ENCODE measurements at regions not wholly inside any gene's neighbourhood (a gene's known extent, or its start where the extent isn't known, plus 50 kb on each side); places are given as distances from the start of the nearest gene placed in this dataset.

DNA sequence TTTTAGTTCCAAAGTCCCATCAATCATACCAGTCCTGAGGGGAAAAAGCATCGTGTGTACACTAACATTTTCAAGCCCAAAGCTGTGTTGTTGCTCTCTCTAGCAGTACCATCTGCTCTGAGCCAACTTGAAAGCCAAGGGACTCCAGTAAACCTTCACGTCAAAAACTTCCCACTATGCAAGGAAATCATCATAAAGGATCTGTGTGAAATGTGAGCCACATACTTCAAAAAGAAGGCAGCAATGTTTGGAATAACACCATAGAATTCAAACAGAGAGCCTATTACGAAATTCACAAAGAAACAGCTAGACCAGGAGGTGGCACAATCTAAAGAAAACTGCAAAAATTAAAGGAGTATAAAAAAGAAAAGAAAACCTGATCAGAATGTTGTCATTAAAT is 399.8 kb upstream of the EPHA7 start:
- in situ Hi-C loops (cut with HindIII; ENCODE audit: low pct_unique_long_range_greater_than_20kb, low sequenced_read_pairs), result no loop called here
- DNase-seq (ENCODE audit: low read depth, low spot score), result no peak

DNA sequence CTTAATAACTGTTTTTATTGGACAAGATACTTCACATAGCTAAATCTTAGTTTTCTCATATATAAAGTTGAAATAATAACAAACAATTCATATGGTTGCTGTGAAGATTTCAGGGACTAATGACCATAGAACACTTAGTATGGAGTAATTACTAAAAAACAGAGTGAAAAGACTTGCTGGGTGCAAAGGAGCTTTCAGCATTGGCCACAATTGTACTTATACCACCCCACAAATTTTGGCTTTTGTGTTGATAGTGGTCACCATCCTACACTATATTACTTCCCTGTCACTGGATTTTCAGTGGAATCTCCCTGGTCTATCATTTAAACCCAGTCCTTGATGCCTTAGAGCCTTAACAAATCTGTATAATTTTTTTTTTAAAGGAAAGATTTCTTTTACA is 398.6 kb upstream of the EPHA7 start:
- no peak for DNase-seq (ENCODE audit: low read depth, low spot score)
- in situ Hi-C loops (cut with HindIII; ENCODE audit: low pct_unique_long_range_greater_than_20kb, low sequenced_read_pairs), result no loop called here

DNA sequence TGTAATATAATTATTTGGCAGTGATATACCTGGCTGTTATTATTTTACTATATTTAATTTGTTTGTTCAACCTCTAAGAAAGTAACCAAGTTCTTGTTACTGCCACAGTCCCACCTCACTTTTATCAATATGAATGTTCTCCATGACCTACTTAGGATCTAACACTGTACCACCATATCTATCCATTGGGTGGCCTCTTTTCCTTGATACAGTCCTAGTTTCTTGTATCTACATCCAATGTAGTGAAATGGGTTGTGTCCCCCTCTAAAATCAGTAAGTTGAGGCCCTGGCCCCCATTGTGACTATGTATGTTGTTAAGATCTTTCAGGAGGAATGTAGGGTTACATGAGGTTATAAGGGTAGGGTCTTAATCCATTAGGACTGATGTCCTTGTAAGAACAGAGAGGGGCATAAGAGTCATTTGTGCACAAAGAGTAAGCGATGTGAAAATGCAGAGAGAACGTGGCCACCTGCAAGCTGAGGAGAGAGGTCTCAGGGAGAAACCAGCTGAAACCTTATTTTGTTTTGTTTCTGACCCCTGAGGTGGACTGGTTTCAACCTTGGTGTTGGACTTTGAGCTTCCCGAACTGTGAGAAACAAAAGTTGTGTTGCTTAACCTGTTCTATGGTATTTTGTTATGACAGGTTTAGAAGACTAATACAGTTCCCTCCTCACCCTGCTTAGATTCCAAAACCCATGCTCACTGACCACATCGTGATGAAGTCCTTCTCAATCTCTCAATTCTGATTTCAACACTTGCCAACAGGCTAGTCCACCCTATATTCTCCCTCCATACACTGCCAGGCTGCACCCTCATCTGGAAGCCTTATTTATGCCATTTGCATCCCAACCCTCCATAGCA is 387.3 kb upstream of the EPHA7 start:
- in situ Hi-C loops (cut with HindIII; ENCODE audit: low pct_unique_long_range_greater_than_20kb, low sequenced_read_pairs), result no loop called here
- DNase-seq (ENCODE audit: low read depth, low spot score), result no peak

DNA sequence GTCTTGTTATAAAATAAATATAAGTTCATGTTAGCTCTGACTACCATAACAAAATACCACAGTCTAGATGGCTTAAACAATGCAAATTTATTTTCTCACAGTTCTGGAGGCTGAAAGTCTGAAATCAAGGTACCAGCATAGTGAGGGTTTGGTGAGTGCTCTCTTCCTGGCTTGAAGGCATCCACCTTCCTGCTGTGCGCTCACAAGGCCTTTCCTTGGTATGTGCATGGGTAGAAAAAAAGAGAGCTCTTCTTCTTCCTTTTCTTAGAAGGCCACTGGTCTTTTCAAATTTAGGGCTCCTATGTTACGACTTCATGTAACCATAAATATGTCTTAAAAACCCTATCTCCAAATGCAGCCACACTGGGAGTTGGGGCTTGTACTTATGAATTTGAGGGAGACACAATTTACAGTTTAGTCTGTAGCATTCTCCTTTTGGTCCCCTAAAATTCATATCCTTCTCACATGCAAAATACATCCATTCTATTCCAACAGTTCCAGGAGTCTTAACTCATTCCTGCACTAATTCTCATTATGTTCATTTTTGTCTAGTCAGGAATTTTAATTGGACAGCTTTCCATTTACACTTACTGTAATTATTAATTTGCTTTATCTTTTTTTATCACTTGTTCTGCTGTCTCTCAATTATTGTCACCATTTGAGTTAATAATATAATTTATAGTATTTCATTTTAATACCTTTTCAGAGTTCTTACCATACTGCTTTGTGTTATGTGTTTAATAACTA is 381.9 kb upstream of the EPHA7 start:
- no peak for DNase-seq (ENCODE audit: low read depth, low spot score)
- in situ Hi-C loops (cut with HindIII; ENCODE audit: low pct_unique_long_range_greater_than_20kb, low sequenced_read_pairs), result no loop called here

DNA sequence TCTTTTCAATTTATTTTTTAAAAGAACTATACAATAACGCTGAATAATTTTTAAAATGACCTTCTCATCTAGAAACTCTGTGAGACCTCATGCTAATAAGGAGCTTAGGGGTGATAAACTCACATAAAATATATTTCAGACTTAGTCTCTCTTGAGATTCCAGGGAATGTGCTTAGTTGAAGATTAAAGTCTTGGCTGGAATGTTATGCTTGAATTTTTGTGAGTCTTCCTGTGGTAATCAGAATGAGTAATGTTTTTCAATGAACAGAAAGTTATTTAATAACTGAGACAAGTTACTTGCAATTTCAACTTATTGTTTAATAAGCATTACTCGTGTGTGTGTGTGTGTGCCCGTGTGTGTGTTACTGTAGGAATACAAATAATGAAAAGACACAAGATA is 379.9 kb upstream of the EPHA7 start:
- DNase-seq (ENCODE audit: low read depth, low spot score), result no peak

DNA sequence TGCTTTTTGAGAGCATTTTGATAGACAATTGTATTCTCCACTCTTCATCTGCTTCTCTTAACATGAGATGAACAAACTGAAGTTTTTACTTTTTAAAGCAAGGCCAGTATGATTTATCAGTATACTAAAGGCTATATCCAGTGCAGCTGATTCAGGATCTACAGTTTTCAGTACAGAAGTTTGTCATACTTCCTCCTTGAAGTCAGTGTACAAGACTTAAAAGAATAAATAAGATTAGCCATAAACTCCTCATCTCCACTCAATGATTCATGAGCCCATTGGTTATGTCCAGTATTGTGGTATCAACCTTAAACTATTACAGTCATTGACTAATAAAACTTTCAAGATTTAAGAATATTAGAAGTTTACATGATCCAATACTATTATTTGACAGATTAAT is 374.8 kb upstream of the EPHA7 start:
- in situ Hi-C loops (cut with HindIII; ENCODE audit: low pct_unique_long_range_greater_than_20kb, low sequenced_read_pairs), result no loop called here
- DNase-seq (ENCODE audit: low read depth, low spot score), result no peak

More for the DNA sequence above, 379.9 kb upstream of the EPHA7 start:
- in situ Hi-C loops (cut with HindIII; ENCODE audit: low pct_unique_long_range_greater_than_20kb, low sequenced_read_pairs), result no loop called here

DNA sequence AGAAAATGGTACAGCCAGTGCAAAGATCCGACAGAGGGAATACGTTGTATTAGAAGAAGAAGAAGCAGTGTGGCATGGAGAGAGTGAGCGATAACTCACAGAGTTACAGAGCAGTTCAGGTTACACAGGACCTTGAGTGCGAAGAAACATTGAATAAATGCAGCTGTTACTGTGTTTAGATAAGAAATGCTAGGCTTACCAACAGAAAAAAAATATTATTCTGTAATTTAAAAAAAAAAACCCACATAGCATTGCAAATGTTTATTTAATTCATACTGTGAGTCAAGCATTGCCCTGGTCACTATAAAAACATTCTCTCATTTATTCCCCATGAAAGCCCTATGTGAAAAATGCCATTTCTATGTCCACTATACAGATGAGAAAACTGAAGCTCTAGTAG is 373.4 kb upstream of the EPHA7 start:
- DNase-seq (ENCODE audit: low read depth, low spot score), result no peak
- in situ Hi-C loops (cut with HindIII; ENCODE audit: low pct_unique_long_range_greater_than_20kb, low sequenced_read_pairs), result no loop called here

DNA sequence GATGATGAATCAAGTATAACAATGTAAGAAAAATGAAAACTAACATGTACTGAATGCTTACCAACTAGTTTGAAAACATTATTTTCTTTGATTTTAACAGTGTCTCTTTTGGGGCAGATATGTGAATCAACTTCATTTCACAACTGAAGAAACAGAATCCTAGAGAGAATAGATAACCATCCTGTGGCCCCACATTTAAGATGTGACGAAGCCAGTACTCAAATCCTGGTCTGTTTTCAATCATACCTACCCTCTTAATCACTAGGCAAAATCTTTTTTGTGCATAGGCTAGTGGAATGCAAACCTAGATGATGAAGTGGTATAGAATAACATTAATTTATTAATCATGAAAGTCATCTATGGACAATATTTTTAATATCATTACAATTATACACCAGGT is 371.6 kb upstream of the EPHA7 start:
- in situ Hi-C loops (cut with HindIII; ENCODE audit: low pct_unique_long_range_greater_than_20kb, low sequenced_read_pairs), result no loop called here
- DNase-seq (ENCODE audit: low read depth, low spot score), result no peak

DNA sequence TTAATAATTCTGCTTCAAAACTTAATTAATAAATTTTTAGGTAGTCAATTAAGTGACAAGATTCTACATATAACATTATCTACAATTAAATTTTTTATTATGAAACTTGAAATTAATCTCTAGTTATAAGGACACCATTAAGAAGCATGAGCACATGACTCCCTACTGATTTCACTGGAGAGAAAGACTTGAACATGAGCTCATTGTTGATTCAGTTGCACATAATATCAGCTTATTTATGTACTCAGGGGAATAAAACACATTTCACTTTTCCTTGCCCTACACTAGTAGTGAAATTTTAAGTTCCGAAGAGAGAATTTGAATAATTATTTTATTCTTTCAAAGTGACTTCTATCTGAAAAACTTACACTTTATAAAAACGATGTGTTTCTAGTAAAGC is 370.2 kb upstream of the EPHA7 start:
- peak; percentile 2 for DNase-seq (ENCODE audit: low read depth, low spot score)
- in situ Hi-C loops (cut with HindIII; ENCODE audit: low pct_unique_long_range_greater_than_20kb, low sequenced_read_pairs), result no loop called here

DNA sequence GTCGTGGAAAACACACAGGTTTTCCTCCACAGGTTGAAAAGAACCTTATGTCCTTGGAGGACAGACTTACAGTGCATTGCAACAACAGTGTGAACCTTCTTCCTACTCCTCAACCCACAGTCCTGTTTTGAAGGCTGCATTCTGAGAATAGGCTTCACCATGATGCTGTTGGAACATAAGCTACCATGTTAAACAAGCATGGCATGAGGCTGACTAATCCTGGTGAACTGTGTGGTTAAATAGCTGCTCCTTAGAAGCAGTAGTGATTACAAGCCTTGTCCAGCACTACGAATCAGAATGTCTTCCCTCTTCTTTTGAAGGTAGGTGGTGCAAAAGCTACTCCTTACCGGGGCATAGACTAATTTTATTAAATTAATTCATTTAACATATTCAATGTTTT is 368.5 kb upstream of the EPHA7 start:
- no peak for DNase-seq (ENCODE audit: low read depth, low spot score)
- in situ Hi-C loops (cut with HindIII; ENCODE audit: low pct_unique_long_range_greater_than_20kb, low sequenced_read_pairs), result no loop called here

DNA sequence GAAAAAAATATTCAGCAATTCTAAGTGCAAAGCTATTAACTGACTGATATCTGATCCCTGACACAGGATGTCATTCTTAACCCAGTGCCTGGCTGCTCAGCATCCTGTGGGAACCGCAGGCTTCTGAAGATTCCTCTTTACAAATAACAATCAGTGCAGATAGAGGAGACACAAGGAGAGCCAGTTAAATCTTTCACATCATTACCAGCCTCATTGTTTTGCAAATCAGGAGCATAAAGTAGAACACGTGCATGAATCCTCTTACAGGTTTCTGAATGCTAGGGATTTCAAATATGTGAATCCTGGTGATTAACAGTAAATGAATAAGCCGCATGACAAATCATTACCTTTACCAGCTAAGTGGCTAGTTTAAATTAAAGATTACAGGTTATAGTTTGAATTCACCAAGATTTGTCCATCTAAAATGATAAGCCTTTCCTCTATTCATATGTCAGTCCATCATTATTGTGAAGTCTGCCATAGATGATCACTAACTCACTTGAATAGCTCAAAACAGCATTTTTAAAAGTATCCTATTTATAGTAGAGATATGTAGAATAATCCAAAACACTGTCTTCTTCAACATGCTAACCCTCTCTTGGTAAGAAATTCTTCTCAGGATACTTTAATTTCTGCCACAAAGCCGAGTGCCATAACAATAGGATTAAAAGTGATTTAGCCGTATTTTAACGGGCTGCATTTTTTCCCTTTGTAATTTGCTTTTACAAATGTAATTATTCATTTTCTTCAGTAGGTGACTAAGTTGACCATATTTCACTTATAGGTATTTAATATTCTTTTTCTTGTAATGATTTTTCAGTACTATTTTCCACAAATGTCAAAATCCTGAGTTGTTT is 367.3 kb upstream of the EPHA7 start:
- in situ Hi-C loops (cut with HindIII; ENCODE audit: low pct_unique_long_range_greater_than_20kb, low sequenced_read_pairs), result no loop called here
- DNase-seq (ENCODE audit: low read depth, low spot score), result peak; percentile 22

DNA sequence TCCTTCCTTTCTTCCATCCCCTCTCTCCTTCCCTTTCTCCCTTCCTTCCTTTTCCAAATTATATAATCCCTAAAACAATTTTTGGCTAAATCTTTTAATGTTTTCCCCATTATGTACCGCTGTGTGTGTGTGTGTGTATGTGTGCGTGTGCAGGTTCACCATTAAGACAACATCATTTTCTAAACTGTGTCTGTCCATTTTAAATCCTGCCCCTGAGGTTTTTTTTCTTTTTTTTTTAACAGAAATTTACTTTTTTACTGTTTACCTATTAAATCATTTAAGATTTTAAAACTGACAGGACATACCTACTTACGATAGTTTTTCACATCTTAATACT is 366.3 kb upstream of the EPHA7 start:
- in situ Hi-C loops (cut with HindIII; ENCODE audit: low pct_unique_long_range_greater_than_20kb, low sequenced_read_pairs), result no loop called here

DNA sequence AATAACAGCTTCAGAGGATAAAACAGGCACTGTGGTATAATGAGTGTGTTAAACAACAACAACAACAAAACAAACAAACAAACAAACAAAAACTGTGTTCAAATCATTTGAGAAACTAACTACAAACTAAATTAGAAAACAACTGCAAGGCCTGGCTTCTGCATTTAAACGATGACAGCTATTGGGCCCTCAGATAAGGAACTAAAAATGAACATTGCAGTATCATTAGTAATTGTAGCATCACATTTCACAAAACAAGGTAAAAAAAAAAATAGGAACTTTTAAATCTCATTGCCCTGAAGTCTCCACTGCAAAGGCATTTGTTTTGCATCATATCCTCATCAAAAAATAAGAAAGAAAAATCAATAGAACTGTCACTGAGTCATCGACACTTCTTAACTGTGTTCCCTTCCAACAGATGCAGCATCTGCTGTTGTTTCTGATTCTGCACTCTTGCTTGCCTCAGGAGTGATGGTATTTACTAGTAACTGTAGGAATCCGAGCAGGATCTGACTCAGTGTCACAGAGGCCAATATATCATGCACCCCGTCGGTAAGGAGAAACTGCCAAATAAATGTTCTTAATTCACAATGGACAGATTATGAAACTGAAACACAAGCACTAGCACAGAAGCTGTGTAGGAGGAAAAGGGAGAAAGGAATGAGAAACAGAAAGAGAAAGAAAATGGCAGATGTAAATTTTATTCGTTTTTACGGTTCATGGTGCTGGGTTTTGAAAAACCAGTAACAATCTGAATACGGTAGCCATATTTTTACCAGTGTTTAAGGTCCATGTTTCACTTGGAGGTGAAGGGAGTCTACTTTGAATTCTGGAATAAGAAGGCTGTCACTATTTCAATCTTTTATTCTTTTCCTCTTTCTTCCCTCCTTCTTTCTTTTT is 365.7 kb upstream of the EPHA7 start:
- peak; percentile 45 for DNase-seq (ENCODE audit: low read depth, low spot score)
- in situ Hi-C loops (cut with HindIII; ENCODE audit: low pct_unique_long_range_greater_than_20kb, low sequenced_read_pairs), result no loop called here

More for the DNA sequence above, 366.3 kb upstream of the EPHA7 start:
- DNase-seq (ENCODE audit: low read depth, low spot score), result no peak

DNA sequence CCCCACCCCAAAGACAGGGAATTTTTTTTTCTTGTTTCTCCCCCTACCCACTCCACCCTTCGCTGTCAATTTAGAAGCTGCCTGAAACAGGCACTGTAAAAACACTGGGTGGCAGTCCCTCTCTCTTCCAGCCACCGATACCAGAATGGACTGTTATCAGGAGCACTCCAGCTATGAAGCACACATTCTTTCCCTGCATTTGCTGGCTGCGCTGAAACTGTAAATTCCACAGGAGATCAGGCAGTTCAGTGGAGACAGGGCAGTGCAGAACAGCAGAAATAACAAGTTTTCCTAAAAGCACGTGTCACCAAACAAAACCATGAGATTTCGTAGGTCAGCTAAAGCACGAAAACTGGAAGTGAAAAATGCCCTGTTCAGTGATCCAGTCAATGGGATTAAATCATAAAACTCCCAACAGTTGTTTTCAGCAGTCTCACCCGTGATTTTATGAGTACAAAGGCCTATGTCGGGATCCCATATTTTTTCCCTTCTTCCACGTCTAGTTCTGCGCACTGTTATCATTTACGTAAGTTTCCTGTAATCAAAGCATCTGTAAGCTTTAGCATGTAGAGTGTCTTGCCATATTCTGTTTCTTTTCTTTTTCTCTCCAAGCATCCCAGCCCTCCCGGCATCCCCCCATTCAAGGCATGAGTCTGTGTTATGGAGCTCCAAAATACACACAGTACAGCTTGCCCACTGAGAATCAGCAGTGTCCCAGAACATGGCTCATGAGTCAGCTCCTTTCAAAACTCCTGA is 359.9 kb upstream of the EPHA7 start:
- peak; percentile 28 for DNase-seq (ENCODE audit: low read depth, low spot score)
- in situ Hi-C loops (cut with HindIII; ENCODE audit: low pct_unique_long_range_greater_than_20kb, low sequenced_read_pairs), result no loop called here

DNA sequence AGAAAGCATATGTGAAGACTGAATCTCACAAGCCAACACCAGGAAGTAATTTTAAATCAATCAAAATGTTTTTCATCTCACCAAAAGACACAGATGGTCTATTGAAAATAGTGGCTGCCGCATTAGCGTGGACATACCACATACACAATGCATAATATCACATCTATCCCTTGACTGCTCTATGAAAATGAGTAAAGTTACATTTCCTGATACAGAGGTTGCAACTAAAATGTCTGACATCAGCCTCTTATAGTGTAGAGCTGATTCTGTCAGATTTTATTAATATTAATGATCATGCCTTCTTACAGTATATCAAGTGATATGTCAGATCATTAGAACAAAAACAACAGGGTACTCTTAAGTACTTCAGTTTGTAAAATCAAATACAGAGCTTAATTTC is 339.8 kb upstream of the EPHA7 start:
- in situ Hi-C loops (cut with HindIII; ENCODE audit: low pct_unique_long_range_greater_than_20kb, low sequenced_read_pairs), result no loop called here
- DNase-seq (ENCODE audit: low read depth, low spot score), result no peak

DNA sequence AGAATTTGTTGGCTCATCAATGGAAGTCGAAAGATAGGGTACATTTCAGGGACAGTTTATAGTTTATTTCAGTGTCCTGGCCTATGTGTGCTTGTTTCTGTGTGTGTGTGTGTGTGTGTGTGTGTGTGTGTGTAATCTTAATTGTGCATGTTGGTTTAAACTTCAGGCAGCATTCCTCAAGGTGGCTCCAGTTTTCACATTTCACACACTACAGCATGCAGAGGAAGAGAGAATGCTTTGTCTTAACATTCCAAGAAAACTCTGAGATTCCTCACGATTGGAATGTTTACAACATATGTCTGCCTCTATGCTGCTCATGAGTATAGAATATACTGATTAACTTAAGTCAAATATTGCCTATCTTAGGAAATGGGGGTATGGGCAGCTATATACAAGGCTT is 332.6 kb upstream of the EPHA7 start:
- in situ Hi-C loops (cut with HindIII; ENCODE audit: low pct_unique_long_range_greater_than_20kb, low sequenced_read_pairs), result no loop called here
- DNase-seq (ENCODE audit: low read depth, low spot score), result no peak

DNA sequence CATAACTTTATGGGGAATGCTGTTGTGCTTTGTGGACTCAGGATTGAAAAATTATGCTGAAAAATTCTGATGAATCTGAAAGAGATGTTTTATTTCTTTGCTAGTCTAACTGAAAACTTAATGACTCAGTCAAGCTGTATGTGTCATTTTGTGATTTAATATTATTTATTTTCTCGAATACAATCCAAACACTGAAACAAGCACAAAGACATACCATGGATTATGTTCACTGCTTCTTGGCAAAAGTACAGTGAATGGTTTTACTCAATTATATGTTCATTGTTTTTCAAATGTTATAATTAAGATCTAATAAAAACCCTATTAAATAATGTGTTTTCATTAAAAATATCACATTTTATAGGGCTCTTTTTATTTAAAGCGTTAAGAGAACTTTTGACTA is 330.6 kb upstream of the EPHA7 start:
- DNase-seq (ENCODE audit: low read depth, low spot score), result no peak

More for the DNA sequence above, 330.6 kb upstream of the EPHA7 start:
- in situ Hi-C loops (cut with HindIII; ENCODE audit: low pct_unique_long_range_greater_than_20kb, low sequenced_read_pairs), result no loop called here
